SK-N-SH treated with all-trans-retinoic acid at 6 μM for 48 hours (cell line): ENCODE measurements at regions not wholly inside any gene's neighbourhood (a gene's known extent, or its start where the extent isn't known, plus 50 kb on each side); places are given as distances from the start of the nearest gene placed in this dataset.

ENCODE experiments used
- ATAC-seq: fragments of 200-7000 bp; cut with Tn5 transposase; 3 replicates; pipeline ENCODE4 v1.9.1; 2020; ENCODE audit warnings: mild to moderate bottlenecking, moderate library complexity
- BACH2 ChIP-seq: fragments of 250-450 bp; sonication (Bioruptor Pico); IDR thresholded peaks from 2 replicates; pipeline ENCODE4 v1.9.0; 2021; ENCODE audit warnings: mild to moderate bottlenecking, borderline replicate concordance
- CSDC2 ChIP-seq: fragments of 250-450 bp; sonication (Bioruptor Pico); IDR thresholded peaks from 2 replicates; pipeline ENCODE4 v1.5.0; 2020; ENCODE audit warnings: mild to moderate bottlenecking, moderate library complexity
- ESRRG ChIP-seq: fragments of 250-450 bp; sonication (Bioruptor Pico); IDR thresholded peaks from 2 replicates; pipeline ENCODE4 v1.6.1; 2021; ENCODE audit warnings: mild to moderate bottlenecking
- ISL1 ChIP-seq: fragments of 250-450 bp; sonication (Bioruptor Pico); IDR thresholded peaks from 2 replicates; pipeline ENCODE4 v2.1.2; 2022; ENCODE audit warnings: mild to moderate bottlenecking, moderate library complexity
- OSR1 ChIP-seq: fragments of 250-450 bp; sonication (Bioruptor Pico); IDR thresholded peaks from 2 replicates; pipeline ENCODE4 v1.8.0; 2022; ENCODE audit warnings: moderate library complexity, mild to moderate bottlenecking, inconsistent platforms
- PPARA ChIP-seq: fragments of 250-450 bp; sonication (Bioruptor Pico); IDR thresholded peaks from 2 replicates; pipeline ENCODE4 v1.5.0; 2020; ENCODE audit warnings: mild to moderate bottlenecking, borderline replicate concordance
- SNAI2 ChIP-seq: fragments of 250-450 bp; sonication (Bioruptor Pico); IDR thresholded peaks from 2 replicates; pipeline ENCODE4 v1.5.0; 2020; ENCODE audit warnings: mild to moderate bottlenecking, moderate library complexity
- TCF4 ChIP-seq: fragments of 250-450 bp; sonication (Bioruptor Pico); IDR thresholded peaks from 2 replicates; pipeline ENCODE4 v1.8.0; 2021; ENCODE audit warnings: mild to moderate bottlenecking, moderate library complexity, borderline replicate concordance
- TOX ChIP-seq: fragments of 250-450 bp; sonication (Bioruptor Pico); IDR thresholded peaks from 2 replicates; pipeline ENCODE4 v1.8.0; 2021; ENCODE audit warnings: mild to moderate bottlenecking, moderate library complexity, borderline replicate concordance
- ZC3H10 ChIP-seq: fragments of 250-450 bp; sonication (Bioruptor Pico); IDR thresholded peaks from 2 replicates; pipeline ENCODE4 v1.5.1; 2021; ENCODE audit warnings: mild to moderate bottlenecking, moderate library complexity
- ZFP3 ChIP-seq: fragments of 250-450 bp; sonication (Bioruptor Pico); IDR thresholded peaks from 2 replicates; pipeline ENCODE4 v1.5.0; 2020; ENCODE audit warnings: mild to moderate bottlenecking, moderate library complexity
- ZFP30 ChIP-seq: fragments of 450-650 bp; formaldehyde crosslinking; IDR thresholded peaks from 2 replicates; pipeline ENCODE4 v1.5.0; 2022; ENCODE audit warnings: mild to moderate bottlenecking, moderate library complexity
- ZNF565 ChIP-seq: fragments of 450-650 bp; formaldehyde crosslinking; conservative IDR thresholded peaks from 2 replicates; pipeline ENCODE4 v1.5.0; 2020; ENCODE audit warnings: low read depth, mild to moderate bottlenecking, moderate library complexity
- ZNF70 ChIP-seq: fragments of 450-650 bp; formaldehyde crosslinking; IDR thresholded peaks from 2 replicates; pipeline ENCODE4 v1.5.0; 2020; ENCODE audit warnings: mild to moderate bottlenecking, moderate library complexity
- ZNF8 ChIP-seq: fragments of 450-650 bp; formaldehyde crosslinking; IDR thresholded peaks from 2 replicates; pipeline ENCODE4 v1.5.0; 2020; ENCODE audit warnings: mild to moderate bottlenecking, moderate library complexity
- TF ChIP-seq, protein P1 (sequence below): fragments of 250-450 bp; sonication (Bioruptor Pico); IDR thresholded peaks from 2 replicates; pipeline ENCODE4 v1.8.0; 2021; ENCODE audit warnings: low read depth, mild to moderate bottlenecking, moderate library complexity, borderline replicate concordance
- TF ChIP-seq, protein P2 (sequence below): fragments of 250-450 bp; sonication (Bioruptor Pico); IDR thresholded peaks from 2 replicates; pipeline ENCODE4 v1.5.0; 2020; ENCODE audit warnings: mild to moderate bottlenecking, moderate library complexity
- TF ChIP-seq, protein P3 (sequence below): fragments of 250-450 bp; sonication (Bioruptor Pico); IDR thresholded peaks from 2 replicates; pipeline ENCODE4 v1.8.0; 2020; ENCODE audit warnings: mild to moderate bottlenecking, moderate library complexity, borderline replicate concordance
- TF ChIP-seq, protein P4 (sequence below): fragments of 250-450 bp; sonication (Bioruptor Pico); IDR thresholded peaks from 2 replicates; pipeline ENCODE4 v1.5.1; 2021; ENCODE audit warnings: mild to moderate bottlenecking, moderate library complexity

DNA sequence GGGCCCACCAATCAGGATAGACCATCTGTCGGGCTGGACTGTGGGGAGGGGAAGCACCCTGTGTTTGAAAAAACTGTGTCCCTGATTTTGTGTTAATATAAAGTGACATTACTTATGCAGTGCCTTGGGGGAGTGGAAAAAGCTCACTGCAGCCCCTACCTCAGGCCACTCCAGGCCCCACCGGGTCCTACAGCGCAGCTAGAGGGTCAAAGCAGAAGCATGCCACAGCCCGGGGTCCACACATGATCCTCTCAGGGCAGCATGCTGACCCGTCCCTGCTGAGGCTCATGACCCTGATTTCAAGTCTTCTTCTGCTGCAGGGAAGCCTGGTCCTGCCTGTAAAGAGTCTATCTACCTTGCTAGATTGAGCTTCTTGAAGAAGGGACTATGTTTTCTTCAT, 133.0 kb upstream of the PLCB4 start:
- no peak for ATAC-seq

DNA sequence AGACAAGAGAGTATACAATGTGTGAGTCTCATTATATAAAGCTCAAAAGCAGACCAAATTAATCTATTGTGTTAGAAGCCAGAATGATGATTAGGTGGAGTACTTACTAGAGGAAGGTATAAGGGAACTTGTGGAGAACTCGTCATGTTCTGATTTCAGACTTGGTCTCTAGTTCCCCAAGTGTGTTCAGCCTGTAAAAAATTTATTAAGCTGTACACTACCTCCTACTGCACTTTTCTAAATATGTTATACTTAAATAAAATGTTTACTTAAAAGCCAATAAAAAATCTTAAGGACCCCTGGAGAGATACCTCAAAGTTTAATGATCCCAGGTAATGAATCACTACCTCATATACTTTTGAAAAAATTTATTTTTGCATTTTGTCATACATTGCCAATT, 130.4 kb upstream of the PLCB4 start:
- no peak for TF ChIP-seq PPARA (CRISPR knock-in tag)
- TF ChIP-seq ZNF8, result no peak
- TF ChIP-seq ZFP3 (CRISPR knock-in tag), result no peak
- TF ChIP-seq CSDC2 (CRISPR knock-in tag), result no peak
- TF ChIP-seq SNAI2, result no peak
- TF ChIP-seq ZC3H10 (CRISPR knock-in tag), result no peak
- TF ChIP-seq TCF4, result no peak
- TF ChIP-seq ZNF565 (CRISPR knock-in tag), result no peak
- TF ChIP-seq, protein P1, sequence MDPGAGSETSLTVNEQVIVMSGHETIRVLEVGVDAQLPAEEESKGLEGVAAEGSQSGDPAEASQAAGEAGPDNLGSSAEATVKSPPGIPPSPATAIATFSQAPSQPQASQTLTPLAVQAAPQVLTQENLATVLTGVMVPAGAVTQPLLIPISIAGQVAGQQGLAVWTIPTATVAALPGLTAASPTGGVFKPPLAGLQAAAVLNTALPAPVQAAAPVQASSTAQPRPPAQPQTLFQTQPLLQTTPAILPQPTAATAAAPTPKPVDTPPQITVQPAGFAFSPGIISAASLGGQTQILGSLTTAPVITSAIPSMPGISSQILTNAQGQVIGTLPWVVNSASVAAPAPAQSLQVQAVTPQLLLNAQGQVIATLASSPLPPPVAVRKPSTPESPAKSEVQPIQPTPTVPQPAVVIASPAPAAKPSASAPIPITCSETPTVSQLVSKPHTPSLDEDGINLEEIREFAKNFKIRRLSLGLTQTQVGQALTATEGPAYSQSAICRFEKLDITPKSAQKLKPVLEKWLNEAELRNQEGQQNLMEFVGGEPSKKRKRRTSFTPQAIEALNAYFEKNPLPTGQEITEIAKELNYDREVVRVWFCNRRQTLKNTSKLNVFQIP (CRISPR knock-in tag), result no peak
- TF ChIP-seq, protein P2, sequence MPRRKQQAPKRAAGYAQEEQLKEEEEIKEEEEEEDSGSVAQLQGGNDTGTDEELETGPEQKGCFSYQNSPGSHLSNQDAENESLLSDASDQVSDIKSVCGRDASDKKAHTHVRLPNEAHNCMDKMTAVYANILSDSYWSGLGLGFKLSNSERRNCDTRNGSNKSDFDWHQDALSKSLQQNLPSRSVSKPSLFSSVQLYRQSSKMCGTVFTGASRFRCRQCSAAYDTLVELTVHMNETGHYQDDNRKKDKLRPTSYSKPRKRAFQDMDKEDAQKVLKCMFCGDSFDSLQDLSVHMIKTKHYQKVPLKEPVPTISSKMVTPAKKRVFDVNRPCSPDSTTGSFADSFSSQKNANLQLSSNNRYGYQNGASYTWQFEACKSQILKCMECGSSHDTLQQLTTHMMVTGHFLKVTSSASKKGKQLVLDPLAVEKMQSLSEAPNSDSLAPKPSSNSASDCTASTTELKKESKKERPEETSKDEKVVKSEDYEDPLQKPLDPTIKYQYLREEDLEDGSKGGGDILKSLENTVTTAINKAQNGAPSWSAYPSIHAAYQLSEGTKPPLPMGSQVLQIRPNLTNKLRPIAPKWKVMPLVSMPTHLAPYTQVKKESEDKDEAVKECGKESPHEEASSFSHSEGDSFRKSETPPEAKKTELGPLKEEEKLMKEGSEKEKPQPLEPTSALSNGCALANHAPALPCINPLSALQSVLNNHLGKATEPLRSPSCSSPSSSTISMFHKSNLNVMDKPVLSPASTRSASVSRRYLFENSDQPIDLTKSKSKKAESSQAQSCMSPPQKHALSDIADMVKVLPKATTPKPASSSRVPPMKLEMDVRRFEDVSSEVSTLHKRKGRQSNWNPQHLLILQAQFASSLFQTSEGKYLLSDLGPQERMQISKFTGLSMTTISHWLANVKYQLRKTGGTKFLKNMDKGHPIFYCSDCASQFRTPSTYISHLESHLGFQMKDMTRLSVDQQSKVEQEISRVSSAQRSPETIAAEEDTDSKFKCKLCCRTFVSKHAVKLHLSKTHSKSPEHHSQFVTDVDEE (CRISPR knock-in tag), result no peak
- TF ChIP-seq, protein P3, sequence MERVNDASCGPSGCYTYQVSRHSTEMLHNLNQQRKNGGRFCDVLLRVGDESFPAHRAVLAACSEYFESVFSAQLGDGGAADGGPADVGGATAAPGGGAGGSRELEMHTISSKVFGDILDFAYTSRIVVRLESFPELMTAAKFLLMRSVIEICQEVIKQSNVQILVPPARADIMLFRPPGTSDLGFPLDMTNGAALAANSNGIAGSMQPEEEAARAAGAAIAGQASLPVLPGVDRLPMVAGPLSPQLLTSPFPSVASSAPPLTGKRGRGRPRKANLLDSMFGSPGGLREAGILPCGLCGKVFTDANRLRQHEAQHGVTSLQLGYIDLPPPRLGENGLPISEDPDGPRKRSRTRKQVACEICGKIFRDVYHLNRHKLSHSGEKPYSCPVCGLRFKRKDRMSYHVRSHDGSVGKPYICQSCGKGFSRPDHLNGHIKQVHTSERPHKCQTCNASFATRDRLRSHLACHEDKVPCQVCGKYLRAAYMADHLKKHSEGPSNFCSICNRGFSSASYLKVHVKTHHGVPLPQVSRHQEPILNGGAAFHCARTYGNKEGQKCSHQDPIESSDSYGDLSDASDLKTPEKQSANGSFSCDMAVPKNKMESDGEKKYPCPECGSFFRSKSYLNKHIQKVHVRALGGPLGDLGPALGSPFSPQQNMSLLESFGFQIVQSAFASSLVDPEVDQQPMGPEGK (CRISPR knock-in tag), result no peak
- TF ChIP-seq BACH2 (CRISPR knock-in tag), result no peak
- no peak for TF ChIP-seq ZNF70 (CRISPR knock-in tag)
- no peak for TF ChIP-seq ZFP30 (CRISPR knock-in tag)
- TF ChIP-seq, protein P4, sequence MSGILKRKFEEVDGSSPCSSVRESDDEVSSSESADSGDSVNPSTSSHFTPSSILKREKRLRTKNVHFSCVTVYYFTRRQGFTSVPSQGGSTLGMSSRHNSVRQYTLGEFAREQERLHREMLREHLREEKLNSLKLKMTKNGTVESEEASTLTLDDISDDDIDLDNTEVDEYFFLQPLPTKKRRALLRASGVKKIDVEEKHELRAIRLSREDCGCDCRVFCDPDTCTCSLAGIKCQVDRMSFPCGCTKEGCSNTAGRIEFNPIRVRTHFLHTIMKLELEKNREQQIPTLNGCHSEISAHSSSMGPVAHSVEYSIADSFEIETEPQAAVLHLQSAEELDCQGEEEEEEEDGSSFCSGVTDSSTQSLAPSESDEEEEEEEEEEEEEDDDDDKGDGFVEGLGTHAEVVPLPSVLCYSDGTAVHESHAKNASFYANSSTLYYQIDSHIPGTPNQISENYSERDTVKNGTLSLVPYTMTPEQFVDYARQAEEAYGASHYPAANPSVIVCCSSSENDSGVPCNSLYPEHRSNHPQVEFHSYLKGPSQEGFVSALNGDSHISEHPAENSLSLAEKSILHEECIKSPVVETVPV (CRISPR knock-in tag), result no peak
- ATAC-seq, result no peak

More for the DNA sequence above, 133.0 kb upstream of the PLCB4 start:
- no peak for TF ChIP-seq ZNF8
- TF ChIP-seq, protein P4 (CRISPR knock-in tag), result no peak
- TF ChIP-seq ESRRG (CRISPR knock-in tag), result no peak
- no peak for TF ChIP-seq TOX (CRISPR knock-in tag)
- TF ChIP-seq SNAI2, result no peak
- TF ChIP-seq ISL1 (CRISPR knock-in tag), result no peak
- no peak for TF ChIP-seq ZFP3 (CRISPR knock-in tag)
- TF ChIP-seq, protein P1 (CRISPR knock-in tag), result no peak
- TF ChIP-seq CSDC2 (CRISPR knock-in tag), result no peak
- TF ChIP-seq OSR1 (CRISPR knock-in tag), result no peak
- TF ChIP-seq, protein P3 (CRISPR knock-in tag), result no peak
- TF ChIP-seq ZNF565 (CRISPR knock-in tag), result no peak
- no peak for TF ChIP-seq TCF4
- no peak for TF ChIP-seq ZNF70 (CRISPR knock-in tag)
- TF ChIP-seq PPARA (CRISPR knock-in tag), result no peak
